ENCODE measurements at regions not wholly inside any gene's neighbourhood (a gene's known extent, or its start where the extent isn't known, plus 50 kb on each side); places are given as distances from the start of the nearest gene placed in this dataset.

- TF ChIP-seq CTCF (IDR thresholded peaks at IDR 0.05; ENCODE audit: borderline replicate concordance, extremely low read depth, low read length, poor library complexity, severe bottlenecking), result no peak
- TF ChIP-seq EZH2 (IDR thresholded peaks at IDR 0.05; ENCODE audit: borderline replicate concordance, low read depth, low read length, severe bottlenecking), result no peak
Observed at GRCh38 chr1:190908246-190908645, 430.6 kb upstream of the BRINP3 start.
